ENCODE measurements at regions not wholly inside any gene's neighbourhood (a gene's known extent, or its start where the extent isn't known, plus 50 kb on each side); places are given as distances from the start of the nearest gene placed in this dataset.

DNA sequence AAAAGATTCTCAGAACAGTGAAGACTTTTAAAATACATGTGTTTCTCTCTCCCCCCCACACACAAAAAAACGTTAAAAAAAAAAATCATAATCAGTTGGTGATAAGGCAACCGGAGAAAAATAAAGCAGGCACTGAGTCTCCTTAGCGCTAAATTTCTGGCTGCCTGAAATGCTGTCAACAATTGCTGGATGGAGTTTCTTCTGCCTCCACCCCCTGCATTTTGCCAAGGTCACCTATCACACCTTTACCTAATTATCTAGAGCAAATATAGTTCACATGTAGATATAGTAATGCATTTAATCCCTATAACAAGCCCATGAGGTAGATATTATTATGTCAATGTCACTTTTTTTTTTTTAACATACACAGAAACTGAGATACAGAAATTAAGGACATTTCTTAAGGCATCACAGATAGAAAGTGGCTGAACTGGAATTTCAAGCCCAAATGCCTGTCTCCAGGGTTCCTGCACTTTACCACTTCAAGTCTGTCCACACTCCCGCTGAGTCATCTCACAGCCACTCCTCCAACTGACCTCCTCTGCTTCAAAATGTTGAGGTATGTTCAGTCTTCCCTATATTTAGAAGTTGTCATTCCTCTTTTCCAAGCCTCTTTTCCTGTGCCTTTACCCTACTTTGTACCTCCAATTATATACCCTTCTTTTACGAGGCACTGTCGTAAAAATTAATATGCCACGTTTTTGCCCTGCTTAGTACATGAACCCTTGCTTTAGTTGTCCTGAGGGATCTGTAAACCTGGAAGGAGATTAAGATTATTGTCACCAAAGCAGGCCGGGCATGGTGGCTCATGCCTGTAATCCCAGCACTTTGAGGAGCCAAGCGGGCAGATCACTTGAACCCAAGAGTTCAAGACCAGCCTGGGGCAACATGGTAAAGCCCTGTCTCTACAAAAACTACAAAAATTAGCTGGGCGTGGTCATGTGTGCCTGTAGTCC, 72.8 kb upstream of the MPP7 start:
- no TSS peak for BruUV-seq (replicated peaks)
- Histone ChIP-seq H2AFZ (replicated peaks; ENCODE audit: low read length, poor library complexity) (no peak overlapping the region), H3K79me1 (ENCODE audit: low read depth in 1 of 2, low read length in 2 of 2) (no peaks in the 10 kb centered on the region), H2BK5ac (ENCODE audit: low read depth, low read length, poor library complexity, severe bottlenecking) (peak overlapping the region; percentile 51), H4K91ac (ENCODE audit: insufficient read depth, low read depth, low read length) (no peak overlapping the region; the same call in 1 of the 2 replicates), H2AK9ac (replicated peaks; ENCODE audit: low read depth, low read length, poor library complexity) (no peak overlapping the region), H3K14ac (replicated peaks; ENCODE audit: low read depth, low read length) (peak overlapping the region; percentile 21; the same call in 1 of the 2 replicates), H4K20me1 (ENCODE audit: insufficient read depth, low read length) (no peaks in the 10 kb centered on the region), H4K8ac (ENCODE audit: low read depth in 2 of 2, low read length in 2 of 2) (no peak overlapping the region), H2BK15ac (ENCODE audit: low read depth, low read length) (no peak overlapping the region), H3K9me3 (ENCODE audit: control insufficient read depth, insufficient read depth, low read length) (no peaks in the 10 kb centered on the region), H3K9me1 (ENCODE audit: insufficient read depth, low read length) (no peaks in the 10 kb centered on the region), H3K56ac (ENCODE audit: extremely low read depth, insufficient read depth, low read length) (no peak overlapping the region), H3K9ac (ENCODE audit: low read depth, low read length) (no peak overlapping the region), H2BK120ac (ENCODE audit: low read depth, low read length) (0 out of 2 replicates have a peak overlapping the region, but pooled peaks have one; percentile 0), H3K18ac (ENCODE audit: low read depth, low read length) (no peak overlapping the region), H3K4me1 (ENCODE audit: control insufficient read depth, insufficient read depth, low read length) (peaks cover 2% of the 10 kb centered on the region; the same call in 1 of the 2 replicates), H3K4ac (ENCODE audit: low read depth, low read length) (no peak overlapping the region), H3K4me3 (ENCODE audit: insufficient read depth, low read depth, low read length) (no peak overlapping the region), H3K27me3 (ENCODE audit: control insufficient read depth, insufficient read depth, low read length) (no peaks in the 10 kb centered on the region; the same call in none of the 2 replicates), H2AK5ac (ENCODE audit: low read depth, low read length) (peak overlapping the region; percentile 21; the same call in 1 of the 2 replicates), H2BK20ac (ENCODE audit: low read depth, low read length) (peak overlapping the region; percentile 25; the same call in 1 of the 2 replicates), H3K27ac (ENCODE audit: insufficient read depth, low read length) (no peak overlapping the region), H4K5ac (ENCODE audit: low read depth, low read length) (no peak overlapping the region), H3K36me3 (ENCODE audit: control insufficient read depth, insufficient read depth, low read length) (no peaks in the 10 kb centered on the region), H3K23ac (ENCODE audit: low read depth, low read length) (no peak overlapping the region), H3K4me2 (ENCODE audit: low read depth, low read length) (no peak overlapping the region)
- TF ChIP-seq RAD21 (IDR thresholded peaks at IDR 0.05; ENCODE audit: low read length) = no peak
- TF ChIP-seq NFE2L2 (IDR thresholded peaks at IDR 0.05; ENCODE audit: low read depth, low read length) = peak; percentile 42; the same call in 1 of the 2 replicates
- in situ Hi-C loops (cut with MboI; ENCODE audit: low sequenced_read_pairs) = loop anchor here (25.0 kb wide), 1 partner anchor 638 kb away; the partner anchor contains the start of gene MKX
- ATAC-seq (ENCODE audit: low read depth) (peak; percentile 75), DNase-seq (peak; percentile 74)
- dilution Hi-C loops (cut with HindIII; ENCODE audit: low sequenced_read_pairs, unreplicated experiment) = loop anchor here (25.0 kb wide), 1 partner anchor 113 kb away; no protein-coding TSS in a partner anchor
- 33% methylated on average over 3 of the region's 10 CpGs; no CpG with 5 or more reads in 1 of the 2 experiments for WGBS, 2 experiments (ENCODE audit: extremely low coverage in 2 of 2, insufficient read length in 1 of 2)
- intact Hi-C loops (cut with micrococcal nuclease) = no loop called here
- POLR2A ChIA-PET (ENCODE audit: unreplicated experiment) = no interaction called here
- CTCF ChIA-PET = interaction anchor here (0.6 to 0.7 kb wide), 2 partner anchors 125 to 920 kb away, joined by 3 read pairs; no protein-coding TSS in a partner anchor

All from IMR-90 (cell line).